NCI-H1417 (cell line): ENCODE measurements at regions not wholly inside any gene's neighbourhood (a gene's known extent, or its start where the extent isn't known, plus 50 kb on each side); places are given as distances from the start of the nearest gene placed in this dataset.

ENCODE experiments used
- DNase-seq, 3 experiments: peaks; one replicate each; lab custom pipeline; 2025; lab: John Stamatoyannopoulos, UW

- no peak for DNase-seq
Measured at GRCh38 chr1:69513601-69514000, 54.1 kb upstream of the LRRC7 start.
